ENCODE measurements at regions not wholly inside any gene's neighbourhood (a gene's known extent, or its start where the extent isn't known, plus 50 kb on each side); places are given as distances from the start of the nearest gene placed in this dataset.

DNA sequence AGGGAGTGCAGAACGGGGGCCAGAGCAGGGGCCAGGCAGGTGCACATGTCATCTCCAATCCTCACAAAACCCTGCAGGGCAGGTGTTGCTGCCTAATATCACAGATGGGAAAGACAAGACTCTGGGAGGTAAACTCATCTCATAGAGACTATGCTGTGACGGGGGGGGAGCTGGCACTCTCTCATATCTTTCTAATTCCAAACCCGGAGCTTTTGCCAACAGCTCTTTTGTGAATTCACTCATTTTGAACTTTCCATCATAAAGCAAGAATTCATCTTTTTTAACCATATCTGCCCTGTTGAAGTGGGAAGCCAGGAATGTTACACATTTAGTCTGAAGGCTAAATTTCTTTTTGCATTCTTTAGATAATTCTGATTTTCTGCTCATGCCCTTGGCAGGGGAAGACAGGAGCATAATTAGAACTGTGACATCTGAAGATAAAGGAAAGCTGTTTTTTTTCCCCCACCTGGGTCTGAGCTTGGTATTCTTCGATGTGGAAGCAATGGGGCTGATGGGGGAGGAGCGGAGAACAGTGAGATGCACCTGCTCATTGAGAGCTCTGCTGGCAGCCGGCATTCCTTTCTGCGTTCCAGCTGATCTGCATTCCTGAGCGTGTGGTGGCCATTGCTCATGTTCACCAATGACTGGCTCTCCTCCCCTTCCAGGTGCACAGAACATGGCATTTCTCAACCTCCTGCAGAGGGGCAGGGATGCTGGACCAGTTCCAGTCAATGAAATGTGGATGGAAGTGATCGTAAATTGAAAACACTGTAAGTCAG lies 159.2 kb downstream of the NSG2 start:
- no peak overlapping the region for H3K27ac ChIP-seq (ENCODE audit: insufficient read depth, low read length)
- H3K36me3 ChIP-seq (ENCODE audit: control insufficient read depth, insufficient read depth, low read length) = no peaks in the 10 kb centered on the region
- H4K20me1 ChIP-seq (ENCODE audit: control insufficient read depth, extremely low read depth, insufficient read depth, low read length) = no peaks in the 10 kb centered on the region
- no peaks in the 10 kb centered on the region for H3K9me3 ChIP-seq (ENCODE audit: control insufficient read depth, insufficient read depth, low read depth, low read length)
- no peak for TF ChIP-seq CTCF (conservative IDR thresholded peaks at IDR 0.05 in 1 of 2, IDR thresholded peaks at IDR 0.05 in 1 of 2; ENCODE audit: low read depth in 1 of 2, low read length in 2 of 2)
- TF ChIP-seq EZH2 (IDR thresholded peaks at IDR 0.05; ENCODE audit: low read length, missing control alignments) = no peak
- H3K27me3 ChIP-seq (ENCODE audit: control insufficient read depth, insufficient read depth, low read length) = no peaks in the 10 kb centered on the region
- no peaks in the 10 kb centered on the region for H3K79me2 ChIP-seq (ENCODE audit: control insufficient read depth, insufficient read depth, low read length)
- H3K9ac ChIP-seq (ENCODE audit: insufficient read depth, low read length) = no peak overlapping the region
- no peak overlapping the region for H2AFZ ChIP-seq (ENCODE audit: low read length)
- no peak overlapping the region for H3K4me3 ChIP-seq (replicated peaks in 1 of 4; ENCODE audit: control extremely low read depth in 1 of 4, insufficient read depth in 1 of 4, low read depth in 3 of 4, low read length in 4 of 4)
- no peak overlapping the region for H3K4me2 ChIP-seq (ENCODE audit: extremely low read depth, insufficient read depth, low read length)
- H3K4me1 ChIP-seq (ENCODE audit: control insufficient read depth, extremely low read depth, insufficient read depth, low read length) = no peaks in the 10 kb centered on the region
- peak in 1 of 2 donors; percentile 67 for DNase-seq (ENCODE audit: low read depth in 2 of 2)

DNA sequence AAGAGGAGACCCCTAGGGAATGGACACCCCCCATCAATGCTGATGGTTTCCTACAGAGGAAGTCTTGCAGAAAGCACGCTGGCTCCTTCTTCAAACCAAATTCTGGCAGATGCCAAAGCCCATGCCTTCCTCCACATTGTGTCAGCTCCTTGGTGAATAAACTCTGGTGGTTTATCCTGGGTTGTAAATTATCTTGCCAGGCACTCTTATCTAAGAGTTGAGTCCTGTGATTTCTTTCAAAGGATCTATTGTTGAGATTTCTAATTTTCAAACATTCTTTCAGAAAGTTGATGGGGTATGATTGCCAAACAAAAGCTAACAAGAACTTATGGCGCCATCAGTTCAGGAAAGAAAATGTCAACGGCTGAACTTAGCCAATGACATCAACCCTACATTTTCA lies 160.4 kb downstream of the NSG2 start:
- Histone ChIP-seq H3K9me3 (ENCODE audit: control insufficient read depth, insufficient read depth, low read depth, low read length) (no peaks in the 10 kb centered on the region), H3K79me2 (ENCODE audit: control insufficient read depth, insufficient read depth, low read length) (no peaks in the 10 kb centered on the region), H3K27ac (ENCODE audit: insufficient read depth, low read length) (no peak overlapping the region), H3K4me3 (replicated peaks in 1 of 4; ENCODE audit: control extremely low read depth in 1 of 4, insufficient read depth in 1 of 4, low read depth in 3 of 4, low read length in 4 of 4) (no peak overlapping the region), H3K36me3 (ENCODE audit: control insufficient read depth, insufficient read depth, low read length) (no peaks in the 10 kb centered on the region), H4K20me1 (ENCODE audit: control insufficient read depth, extremely low read depth, insufficient read depth, low read length) (no peaks in the 10 kb centered on the region), H3K4me1 (ENCODE audit: control insufficient read depth, extremely low read depth, insufficient read depth, low read length) (no peaks in the 10 kb centered on the region), H3K9ac (ENCODE audit: insufficient read depth, low read length) (no peak overlapping the region), H2AFZ (ENCODE audit: low read length) (no peak overlapping the region), H3K4me2 (ENCODE audit: extremely low read depth, insufficient read depth, low read length) (no peak overlapping the region), H3K27me3 (ENCODE audit: control insufficient read depth, insufficient read depth, low read length) (no peaks in the 10 kb centered on the region)
- TF ChIP-seq CTCF (conservative IDR thresholded peaks at IDR 0.05 in 1 of 2, IDR thresholded peaks at IDR 0.05 in 1 of 2; ENCODE audit: low read depth in 1 of 2, low read length in 2 of 2) (no peak), EZH2 (IDR thresholded peaks at IDR 0.05; ENCODE audit: low read length, missing control alignments) (no peak)
- no peak for DNase-seq (ENCODE audit: low read depth in 2 of 2)

DNA sequence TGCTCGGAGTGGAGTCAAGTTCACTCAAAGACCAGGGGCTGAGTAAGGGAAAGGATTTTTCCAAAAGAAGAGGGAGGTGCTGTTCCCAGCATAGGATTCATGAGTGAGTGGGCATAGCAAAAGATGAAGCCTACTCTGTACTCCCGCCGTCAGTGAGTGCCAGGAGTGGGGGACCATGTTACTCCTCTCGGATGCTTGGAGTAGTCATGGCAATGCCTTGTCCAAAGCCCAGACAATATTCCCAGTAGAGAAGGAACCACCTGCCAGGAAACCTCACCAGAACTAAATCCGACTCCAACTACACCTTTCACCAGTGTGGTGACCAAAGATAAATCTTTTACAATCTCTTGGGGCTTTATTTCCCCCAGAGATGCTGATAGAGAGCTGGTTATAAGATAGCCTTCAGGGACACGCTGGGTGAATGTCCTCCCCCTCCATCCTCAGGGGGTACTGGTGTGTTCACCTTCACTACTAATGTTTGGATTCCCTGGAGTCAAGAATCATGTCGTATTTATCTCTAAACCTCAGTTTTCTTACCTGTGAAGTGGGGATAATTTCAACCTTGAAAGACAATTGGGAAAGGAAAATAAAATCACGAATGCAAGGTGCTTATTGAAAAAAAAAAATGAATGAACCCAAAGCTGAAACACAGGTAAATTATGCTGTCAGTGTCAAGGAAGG lies 165.2 kb downstream of the NSG2 start:
- Histone ChIP-seq H3K4me3 (replicated peaks in 1 of 4; ENCODE audit: control extremely low read depth in 1 of 4, insufficient read depth in 1 of 4, low read depth in 3 of 4, low read length in 4 of 4) (no peak overlapping the region), H3K27ac (ENCODE audit: insufficient read depth, low read length) (no peak overlapping the region), H3K4me1 (ENCODE audit: control insufficient read depth, extremely low read depth, insufficient read depth, low read length) (no peaks in the 10 kb centered on the region), H3K9ac (ENCODE audit: insufficient read depth, low read length) (no peak overlapping the region), H2AFZ (ENCODE audit: low read length) (no peak overlapping the region), H3K27me3 (ENCODE audit: control insufficient read depth, insufficient read depth, low read length) (no peaks in the 10 kb centered on the region), H3K36me3 (ENCODE audit: control insufficient read depth, insufficient read depth, low read length) (no peaks in the 10 kb centered on the region), H3K4me2 (ENCODE audit: extremely low read depth, insufficient read depth, low read length) (no peak overlapping the region), H4K20me1 (ENCODE audit: control insufficient read depth, extremely low read depth, insufficient read depth, low read length) (no peaks in the 10 kb centered on the region), H3K79me2 (ENCODE audit: control insufficient read depth, insufficient read depth, low read length) (no peaks in the 10 kb centered on the region), H3K9me3 (ENCODE audit: control insufficient read depth, insufficient read depth, low read depth, low read length) (no peaks in the 10 kb centered on the region)
- TF ChIP-seq EZH2 (IDR thresholded peaks at IDR 0.05; ENCODE audit: low read length, missing control alignments) (no peak), CTCF (conservative IDR thresholded peaks at IDR 0.05 in 1 of 2, IDR thresholded peaks at IDR 0.05 in 1 of 2; ENCODE audit: low read depth in 1 of 2, low read length in 2 of 2) (no peak)
- no peak for DNase-seq (ENCODE audit: low read depth in 2 of 2)
